DMS114 treated with DMSO at 0.1 percent for 48 hours (cell line): ENCODE measurements at regions not wholly inside any gene's neighbourhood (a gene's known extent, or its start where the extent isn't known, plus 50 kb on each side); places are given as distances from the start of the nearest gene placed in this dataset.

ENCODE experiments used
- DNase-seq: peaks from one replicate; lab custom pipeline; 2025; ENCODE audit not compliant: unreplicated experiment; lab: John Stamatoyannopoulos, UW

GRCh38 chr7:22658031-22658430 is 69.0 kb upstream of the IL6 start:
- no peak for DNase-seq

- DNase-seq = no peak
These were observed 69.5 kb upstream of the IL6 start for GRCh38 chr7:22657479-22657878.

- no peak for DNase-seq
These were observed 71.2 kb upstream of the IL6 start for GRCh38 chr7:22655781-22656180.

GRCh38 chr7:22654831-22655230 is 72.2 kb upstream of the IL6 start:
- no peak for DNase-seq

GRCh38 chr7:22653951-22654350 is 73.0 kb upstream of the IL6 start:
- no peak for DNase-seq

- DNase-seq = no peak
These were observed 75.3 kb upstream of the IL6 start for GRCh38 chr7:22651534-22652243.

- DNase-seq = no peak
These were observed 76.0 kb upstream of the IL6 start for GRCh38 chr7:22651036-22651435.

- DNase-seq = no peak
These were observed 77.3 kb upstream of the IL6 start for GRCh38 chr7:22649686-22650085.

GRCh38 chr7:22647451-22648257 is 79.3 kb upstream of the IL6 start:
- no peak for DNase-seq

GRCh38 chr7:22645418-22646181 is 81.4 kb upstream of the IL6 start:
- no peak for DNase-seq

GRCh38 chr7:22642454-22642853 is 84.5 kb upstream of the IL6 start:
- DNase-seq = no peak

GRCh38 chr7:22640269-22640668 is 86.7 kb upstream of the IL6 start:
- DNase-seq = no peak

- DNase-seq = no peak
These were observed 87.6 kb upstream of the IL6 start for GRCh38 chr7:22639396-22639795.

- DNase-seq = no peak
These were observed 91.7 kb upstream of the IL6 start for GRCh38 chr7:22635349-22635748.

- no peak for DNase-seq
These were observed 93.0 kb upstream of the IL6 start for GRCh38 chr7:22633954-22634474.

GRCh38 chr7:22633286-22633953 is 93.6 kb upstream of the IL6 start:
- no peak for DNase-seq

GRCh38 chr7:22632674-22633073 is 94.3 kb upstream of the IL6 start:
- DNase-seq = no peak

GRCh38 chr7:22631730-22632129 is 95.3 kb upstream of the IL6 start:
- DNase-seq = no peak

GRCh38 chr7:22630069-22630468 is 96.9 kb upstream of the IL6 start:
- no peak for DNase-seq

GRCh38 chr7:22629056-22629455 is 97.9 kb upstream of the IL6 start:
- no peak for DNase-seq

- no peak for DNase-seq
These were observed 98.9 kb upstream of the IL6 start for GRCh38 chr7:22628112-22628511.
